ENCODE measurements at regions not wholly inside any gene's neighbourhood (a gene's known extent, or its start where the extent isn't known, plus 50 kb on each side); places are given as distances from the start of the nearest gene placed in this dataset.

DNA sequence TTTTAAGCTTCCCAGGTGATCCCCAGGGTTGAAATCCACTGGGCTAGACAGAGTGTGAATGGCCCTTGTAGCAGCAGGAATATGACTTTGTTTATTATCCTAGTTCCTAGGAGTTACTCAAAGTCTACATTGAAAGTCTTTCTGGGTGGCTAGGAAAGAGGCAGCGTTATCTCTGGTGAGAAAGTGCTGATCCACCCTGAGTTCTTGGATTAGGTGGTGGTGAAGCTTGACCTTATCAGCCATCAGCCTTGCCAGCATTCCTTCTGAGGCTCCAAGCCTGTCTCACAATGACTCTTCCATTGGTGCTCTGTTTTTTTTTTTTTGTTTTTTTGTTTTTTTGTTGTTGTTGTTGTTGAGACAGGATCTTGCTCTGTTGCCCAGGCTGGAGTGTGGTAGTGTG lies 83.1 kb upstream of the CLCN4 start:
- FAIRE-seq: no peak
- in situ Hi-C loops (cut with MboI) (no loop called here), intact Hi-C loops (cut with micrococcal nuclease; ENCODE audit: unreplicated experiment) (no loop called here)
- no peak for DNase-seq (ENCODE audit: low read depth, low spot score)
- ChIA-PET CTCF (interaction anchor here (0.6 to 3.9 kb wide), 4 partner anchors 10 to 77 kb away, joined by 3 to 20 read pairs (median 4); no protein-coding TSS in a partner anchor), RAD21 (ENCODE audit: unreplicated experiment) (interaction anchor here (1.4 to 1.5 kb wide), 2 partner anchors 38 to 41 kb away, joined by 3 to 5 read pairs; no protein-coding TSS in a partner anchor), POLR2A (no interaction called here), SMC1A (ENCODE audit: uncharacterized antibody, unreplicated experiment) (interaction anchor here (0.6 to 1.3 kb wide), 8 partner anchors 9 to 95 kb away, joined by 3 to 7 read pairs (median 4); no protein-coding TSS in a partner anchor)
- Histone ChIP-seq H3K27me3 (replicated peaks in 1 of 2; ENCODE audit: control insufficient read depth in 2 of 2, insufficient read depth in 2 of 2, low read length in 1 of 2) (no peaks in the 10 kb centered on the region), H3K9ac (ENCODE audit: control insufficient read depth, insufficient read depth, low read length) (no peak overlapping the region), H4K20me1 (ENCODE audit: control insufficient read depth, insufficient read depth) (no peaks in the 10 kb centered on the region), H3K36me3 (ENCODE audit: control insufficient read depth in 2 of 2, insufficient read depth in 2 of 2, low read length in 1 of 2) (no peaks in the 10 kb centered on the region), H3K79me2 (ENCODE audit: control insufficient read depth, insufficient read depth, low read length) (no peaks in the 10 kb centered on the region), H2AFZ (ENCODE audit: control insufficient read depth, low read depth, low read length) (no peak overlapping the region), H3K4me2 (ENCODE audit: control insufficient read depth, insufficient read depth) (no peak overlapping the region), H3K4me3 (no peak overlapping the region), H3K4me1 (ENCODE audit: control insufficient read depth, insufficient read depth, low read length) (no peaks in the 10 kb centered on the region), H3K27ac (ENCODE audit: control insufficient read depth, insufficient read depth) (no peak overlapping the region), H3K9me3 (replicated peaks; ENCODE audit: control insufficient read depth, insufficient read depth, low read length) (no peaks in the 10 kb centered on the region; the same call in 2 of the 3 replicates)
- TF ChIP-seq RELA (IDR thresholded peaks at IDR 0.05; ENCODE audit: borderline replicate concordance, partially characterized antibody): no peak
- no peak for TF ChIP-seq ZNF384 (IDR thresholded peaks at IDR 0.05; ENCODE audit: borderline replicate concordance, low read depth, low read length)
- TF ChIP-seq, protein P1, sequence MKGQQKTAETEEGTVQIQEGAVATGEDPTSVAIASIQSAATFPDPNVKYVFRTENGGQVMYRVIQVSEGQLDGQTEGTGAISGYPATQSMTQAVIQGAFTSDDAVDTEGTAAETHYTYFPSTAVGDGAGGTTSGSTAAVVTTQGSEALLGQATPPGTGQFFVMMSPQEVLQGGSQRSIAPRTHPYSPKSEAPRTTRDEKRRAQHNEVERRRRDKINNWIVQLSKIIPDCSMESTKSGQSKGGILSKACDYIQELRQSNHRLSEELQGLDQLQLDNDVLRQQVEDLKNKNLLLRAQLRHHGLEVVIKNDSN (IDR thresholded peaks at IDR 0.05; ENCODE audit: borderline replicate concordance, extremely low read length, insufficient read depth, low read depth, low read length): no peak
- TF ChIP-seq POLR2AphosphoS2 (IDR thresholded peaks at IDR 0.05; ENCODE audit: low read depth, low read length): no peak
- no peak for TF ChIP-seq SMARCA5 (IDR thresholded peaks at IDR 0.05)
- no peak for TF ChIP-seq BCLAF1 (IDR thresholded peaks at IDR 0.05)
- TF ChIP-seq TCF7 (IDR thresholded peaks at IDR 0.05; ENCODE audit: borderline replicate concordance): no peak
- no peak for TF ChIP-seq ZBTB40 (IDR thresholded peaks at IDR 0.05; ENCODE audit: borderline replicate concordance)
- TF ChIP-seq, protein P2, sequence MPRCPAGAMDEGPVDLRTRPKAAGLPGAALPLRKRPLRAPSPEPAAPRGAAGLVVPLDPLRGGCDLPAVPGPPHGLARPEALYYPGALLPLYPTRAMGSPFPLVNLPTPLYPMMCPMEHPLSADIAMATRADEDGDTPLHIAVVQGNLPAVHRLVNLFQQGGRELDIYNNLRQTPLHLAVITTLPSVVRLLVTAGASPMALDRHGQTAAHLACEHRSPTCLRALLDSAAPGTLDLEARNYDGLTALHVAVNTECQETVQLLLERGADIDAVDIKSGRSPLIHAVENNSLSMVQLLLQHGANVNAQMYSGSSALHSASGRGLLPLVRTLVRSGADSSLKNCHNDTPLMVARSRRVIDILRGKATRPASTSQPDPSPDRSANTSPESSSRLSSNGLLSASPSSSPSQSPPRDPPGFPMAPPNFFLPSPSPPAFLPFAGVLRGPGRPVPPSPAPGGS (IDR thresholded peaks at IDR 0.05; ENCODE audit: borderline replicate concordance, insufficient read depth, low read depth, low read length, poor library complexity, severe bottlenecking): no peak
- no peak for TF ChIP-seq JUND (IDR thresholded peaks at IDR 0.05; ENCODE audit: low read depth, low read length)
- no peak for ATAC-seq
- 36% methylated on average over 1 of the region's 1 CpG for WGBS (ENCODE audit: insufficient coverage, insufficient replicate concordance, low lambda C conversion rate, missing lambda C conversion rate)
- BruUV-seq (replicated peaks): no TSS peak

All from GM12878 (cell line).